ENCODE measurements at regions not wholly inside any gene's neighbourhood (a gene's known extent, or its start where the extent isn't known, plus 50 kb on each side); places are given as distances from the start of the nearest gene placed in this dataset.
"Not testable (repeated sequence)": the region's sequence is repeated elsewhere in the genome, so short reads cannot be mapped to it uniquely, and the experiment has no call there.

DNA sequence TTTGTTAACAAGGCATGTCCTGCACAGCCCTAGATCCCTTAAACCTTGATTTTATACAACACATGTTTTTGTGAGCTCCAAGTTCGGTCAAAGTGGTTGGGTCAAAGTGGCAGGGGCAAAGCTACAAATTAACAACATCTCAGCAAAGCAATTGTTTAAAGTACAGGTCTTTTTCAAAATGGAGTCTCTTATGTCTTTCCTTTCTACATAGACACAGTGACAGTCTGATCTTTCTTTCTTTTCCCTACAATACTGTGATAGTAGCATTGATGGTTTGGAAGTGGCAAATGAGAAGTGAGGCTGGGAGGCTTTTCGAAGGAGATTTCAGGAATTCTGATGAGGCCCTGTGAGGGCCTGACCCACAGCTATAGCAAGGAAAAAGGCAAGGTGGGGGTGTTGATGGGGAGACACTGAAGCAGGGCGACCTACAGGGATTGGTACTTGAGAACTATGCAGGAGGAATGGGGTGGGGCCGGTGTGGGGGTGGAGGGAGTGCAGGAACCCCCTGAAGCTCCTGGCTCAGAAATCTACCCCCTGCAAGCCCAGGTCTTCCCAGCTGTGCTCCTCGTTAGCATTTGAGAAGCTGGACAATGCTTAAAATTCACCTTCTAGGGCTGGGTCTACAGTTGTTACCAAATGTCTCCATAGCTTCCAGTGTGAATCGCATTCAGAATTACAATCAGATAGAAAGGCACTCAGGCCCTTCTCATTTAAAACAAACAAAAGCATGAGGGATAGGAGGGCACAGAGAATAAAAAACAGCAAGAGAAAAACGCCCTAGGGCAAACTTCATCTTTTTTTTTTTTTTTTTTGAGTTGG lies 102.6 kb upstream of the PPM1J start:
- no peak for DNase-seq

DNA sequence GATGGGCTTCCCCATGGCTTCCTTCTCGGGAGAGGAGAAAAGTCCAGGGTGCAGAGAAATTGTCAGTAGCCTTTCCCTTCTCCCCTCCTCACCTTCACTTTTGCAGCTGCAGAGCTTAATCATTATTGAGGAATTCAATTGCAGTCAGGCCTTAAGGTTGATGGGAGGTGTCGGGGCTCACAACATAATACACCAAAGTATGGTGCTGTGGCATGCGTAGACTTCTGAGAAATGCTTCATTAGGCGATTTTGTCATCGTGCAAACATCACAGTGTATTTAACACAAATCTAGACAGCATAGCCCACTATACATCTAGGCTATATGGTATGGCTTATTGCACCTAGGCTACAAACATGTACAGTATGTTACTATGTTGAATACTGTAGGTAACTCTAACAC lies 100.2 kb upstream of the PPM1J start:
- no peak for DNase-seq

DNA sequence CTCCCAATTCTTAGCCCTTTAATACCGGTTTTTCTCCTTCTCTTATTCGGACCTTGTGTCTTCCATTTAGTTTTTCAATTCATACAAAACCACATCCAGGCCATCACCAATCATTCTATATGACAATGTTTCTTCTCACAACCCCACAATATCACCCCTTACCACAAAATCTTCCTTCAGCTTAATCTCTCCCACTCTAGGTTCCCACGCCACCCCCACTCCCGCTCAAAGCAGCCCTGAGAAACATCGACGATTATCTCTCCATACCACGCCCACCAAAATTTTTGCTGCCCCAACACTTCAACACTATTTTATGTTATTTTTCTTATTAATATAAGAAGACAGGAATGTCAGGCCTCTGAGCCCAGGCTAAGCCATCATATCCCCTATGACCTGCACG lies 99.5 kb upstream of the PPM1J start:
- DNase-seq = not testable (repeated sequence)

DNA sequence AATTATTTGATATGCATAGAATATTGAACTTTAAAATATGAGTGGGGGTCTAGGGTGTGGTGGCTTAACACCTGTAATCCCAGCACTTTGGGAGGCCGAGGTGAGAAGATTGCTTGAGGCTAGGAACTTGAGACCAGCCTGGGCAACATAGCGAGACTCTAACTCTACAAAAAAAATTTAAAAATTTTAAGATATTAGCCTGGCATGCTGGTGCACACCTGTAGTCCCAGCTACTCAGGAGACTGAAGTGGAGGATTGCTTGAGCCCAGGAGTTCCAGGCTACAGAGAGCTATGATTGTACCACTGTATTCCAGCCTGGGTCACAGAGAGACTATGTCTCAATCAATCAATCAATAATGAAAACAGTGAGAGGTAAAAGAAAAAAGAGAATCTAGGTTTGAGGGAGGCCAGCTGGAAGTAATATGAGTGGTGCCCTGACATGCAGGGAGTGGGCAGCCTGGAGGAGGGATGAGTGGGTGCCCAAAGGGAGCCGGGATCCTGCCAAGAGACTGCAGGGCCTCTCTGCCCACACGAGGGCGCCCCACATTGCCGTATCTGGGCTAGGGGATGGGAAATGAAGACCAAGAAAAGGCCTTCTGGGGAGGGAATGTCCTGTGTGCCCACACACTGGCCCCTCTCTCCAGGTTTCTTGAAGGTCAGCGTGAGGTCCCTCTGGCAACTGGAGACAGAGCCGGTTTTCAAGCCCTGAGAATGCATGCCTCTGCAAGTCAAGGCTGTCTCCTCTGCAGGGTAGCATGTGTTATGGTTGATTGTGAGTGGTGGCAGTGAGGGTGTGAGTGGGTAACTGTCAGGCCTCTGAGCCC lies 93.9 kb upstream of the PPM1J start:
- DNase-seq = peak; percentile 62 to 75

DNA sequence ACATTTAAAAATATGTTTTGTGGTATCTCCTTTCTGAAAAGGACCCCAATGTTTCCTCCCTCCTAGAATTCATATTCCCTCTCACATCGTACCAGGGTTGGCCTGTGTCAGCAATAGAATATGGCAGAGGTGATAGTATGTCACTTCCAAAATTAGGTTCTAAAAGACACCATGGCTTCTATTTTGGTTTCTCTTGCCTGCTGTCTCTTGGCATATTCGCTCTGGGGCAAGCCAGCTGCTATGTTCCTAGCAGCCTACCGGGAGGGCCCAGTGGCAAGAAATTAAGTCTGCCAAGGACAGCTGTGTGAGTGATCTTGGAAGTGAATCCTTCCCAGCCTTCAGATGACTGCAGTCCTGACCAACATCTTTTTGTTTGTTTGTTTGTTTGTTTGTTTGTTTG lies 92.9 kb upstream of the PPM1J start:
- no peak for DNase-seq

DNA sequence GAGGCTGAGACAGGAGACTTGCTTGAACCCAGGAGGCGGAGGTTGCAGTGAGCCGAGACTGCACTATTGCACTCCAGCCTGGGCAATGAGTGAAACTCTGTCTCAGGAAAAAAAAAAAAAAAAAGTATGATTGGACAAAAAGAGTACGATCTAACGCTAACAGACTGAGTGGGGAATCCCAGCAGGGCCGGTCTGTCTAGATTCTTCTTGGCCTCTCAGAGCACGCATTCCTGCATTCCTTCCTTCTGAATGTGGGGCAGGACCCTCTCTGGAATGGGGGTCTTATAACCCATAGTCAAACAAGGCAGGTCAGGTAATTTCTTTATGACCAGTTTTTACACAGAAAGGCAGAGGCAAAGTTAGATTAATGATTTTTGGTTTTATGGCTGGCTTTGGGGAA lies 92.0 kb upstream of the PPM1J start:
- DNase-seq = no peak

DNA sequence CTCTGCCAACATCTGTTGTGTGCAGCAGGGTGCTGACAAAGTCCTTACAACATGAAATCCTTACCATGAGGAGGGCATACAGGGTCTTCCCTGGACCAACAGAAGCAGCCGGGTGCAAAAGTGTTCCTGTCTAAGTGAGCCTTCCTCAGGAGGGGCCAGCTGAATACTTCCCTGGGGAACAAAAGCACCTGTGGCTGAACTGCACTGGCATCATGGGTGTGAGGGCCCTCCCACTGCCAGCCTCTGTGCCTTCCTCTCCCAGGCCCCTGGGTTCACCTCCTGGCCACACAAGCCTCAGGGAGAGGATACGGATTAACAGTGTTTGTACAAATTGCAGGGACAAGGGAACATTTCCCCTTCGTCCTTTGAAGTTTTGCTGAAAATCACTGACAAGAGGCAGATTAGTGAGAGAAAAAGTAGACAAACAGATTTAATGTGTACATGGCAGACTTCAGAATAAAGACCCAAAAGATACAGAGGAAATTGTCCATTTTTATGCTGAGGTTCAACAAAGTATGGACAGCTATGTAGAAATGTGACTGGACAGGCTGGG lies 91.0 kb upstream of the PPM1J start:
- no peak for DNase-seq

DNA sequence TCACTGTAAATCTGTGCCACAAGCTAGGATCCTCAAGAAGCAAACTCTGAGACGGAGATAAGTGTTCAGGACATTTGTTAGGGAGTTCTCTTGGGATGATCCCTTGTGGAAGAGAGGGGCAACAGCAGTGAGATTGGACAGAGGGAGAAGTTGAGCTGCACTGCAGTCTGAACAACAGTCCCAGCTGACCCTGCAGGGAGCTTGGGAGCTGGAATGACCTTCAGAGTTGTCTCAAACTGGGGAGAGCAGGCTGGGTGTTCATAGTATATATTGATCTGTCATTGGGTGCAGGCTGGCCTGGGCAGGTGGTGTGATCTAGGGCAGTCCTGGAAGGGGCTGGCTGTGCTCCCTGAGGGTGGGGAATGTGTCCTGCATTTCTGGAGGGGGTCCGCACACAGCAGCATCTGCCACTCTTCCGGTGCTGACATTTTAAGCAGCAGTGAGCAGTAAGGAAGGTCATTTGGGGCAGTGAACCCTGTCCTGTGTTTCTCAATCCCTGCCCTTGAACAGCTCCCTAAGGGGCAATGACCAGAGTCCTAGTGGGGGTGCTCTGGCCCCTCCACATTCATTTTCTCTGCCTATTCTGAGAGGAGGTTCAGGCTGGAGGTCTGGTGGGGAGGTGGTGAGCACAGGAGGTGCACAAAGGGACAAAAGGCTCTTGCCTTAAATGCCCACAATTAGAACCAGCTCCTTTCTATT lies 90.2 kb upstream of the PPM1J start:
- DNase-seq = no peak

DNA sequence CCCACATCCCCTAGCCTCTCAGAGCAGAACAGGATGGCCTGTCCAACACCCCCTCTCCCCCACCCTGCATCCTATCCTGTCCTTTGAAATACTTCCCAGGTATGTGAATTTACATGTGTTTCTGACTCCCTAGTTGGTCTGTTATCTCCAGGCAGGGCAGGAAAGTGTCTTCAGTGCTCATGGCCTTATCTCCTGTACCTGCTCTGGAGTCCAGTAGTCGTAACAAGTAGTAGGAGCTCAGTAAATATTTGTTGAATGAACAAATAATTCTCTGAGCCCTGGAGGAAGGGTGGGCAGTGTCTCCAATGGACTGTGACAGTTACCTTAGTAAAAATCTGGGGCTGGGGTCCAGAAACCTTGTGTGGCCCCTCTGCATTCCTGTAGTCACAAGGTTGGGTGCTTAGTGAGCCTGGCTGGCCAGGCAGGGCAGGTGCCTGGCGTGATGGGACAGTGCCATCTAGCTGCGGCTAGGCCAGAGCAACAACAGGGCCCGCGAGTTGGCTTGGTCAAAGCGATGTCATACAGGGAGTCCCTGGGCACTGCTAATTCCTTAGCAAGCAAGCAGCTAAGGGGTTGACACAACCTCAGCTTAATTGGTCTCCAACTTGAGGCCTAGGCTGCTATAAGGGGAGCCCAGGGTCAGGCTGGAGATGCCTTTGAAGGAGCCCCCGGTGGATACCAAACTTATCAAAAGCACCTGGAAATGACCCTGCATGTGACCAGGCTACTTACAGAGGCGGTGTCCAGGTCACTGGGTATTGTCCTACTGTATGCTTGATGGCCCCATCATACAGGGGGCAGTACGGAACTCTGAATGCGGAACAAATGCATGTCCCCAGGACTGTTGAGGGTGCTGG lies 89.0 kb upstream of the PPM1J start:
- peak; percentile 58 to 76 for DNase-seq

DNA sequence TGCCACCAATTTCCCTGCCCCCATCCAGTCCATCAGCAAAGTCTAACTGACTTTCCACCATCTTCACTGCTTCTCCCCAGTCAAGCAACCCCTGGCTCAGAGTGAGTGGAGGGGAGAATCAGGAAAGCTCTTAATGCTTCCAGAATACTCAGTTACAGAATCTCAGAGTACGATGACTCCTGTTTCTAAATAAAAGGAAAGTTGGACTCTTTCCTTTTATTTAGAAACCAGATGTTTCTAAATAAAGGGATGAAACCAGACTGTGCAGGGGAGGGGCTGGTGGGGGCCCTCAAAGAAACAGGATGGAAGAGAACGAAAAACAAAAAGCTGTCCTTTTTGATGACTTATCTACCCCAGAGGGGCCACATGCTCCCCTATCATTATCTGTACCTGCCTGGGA lies 85.2 kb upstream of the PPM1J start:
- no peak for DNase-seq

DNA sequence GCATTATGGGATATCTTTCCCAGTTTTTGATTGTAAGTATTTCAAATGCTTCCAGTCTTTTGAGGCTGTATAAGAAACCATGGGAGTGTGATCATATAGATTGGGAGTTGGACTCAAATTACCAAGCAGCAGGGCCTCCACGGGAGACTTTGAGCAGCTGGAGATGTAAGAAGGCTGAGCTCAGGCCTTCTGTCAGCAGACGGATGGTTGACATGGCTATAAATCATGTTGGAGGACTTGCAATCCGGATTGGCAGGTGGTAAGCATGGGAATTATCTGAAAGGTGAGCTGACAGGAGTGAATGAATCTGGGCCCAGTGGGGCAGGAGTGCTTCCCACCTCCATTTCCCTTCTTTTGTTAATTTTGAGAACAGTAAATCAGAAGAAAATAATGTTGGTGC lies 83.2 kb upstream of the PPM1J start:
- no peak for DNase-seq

DNA sequence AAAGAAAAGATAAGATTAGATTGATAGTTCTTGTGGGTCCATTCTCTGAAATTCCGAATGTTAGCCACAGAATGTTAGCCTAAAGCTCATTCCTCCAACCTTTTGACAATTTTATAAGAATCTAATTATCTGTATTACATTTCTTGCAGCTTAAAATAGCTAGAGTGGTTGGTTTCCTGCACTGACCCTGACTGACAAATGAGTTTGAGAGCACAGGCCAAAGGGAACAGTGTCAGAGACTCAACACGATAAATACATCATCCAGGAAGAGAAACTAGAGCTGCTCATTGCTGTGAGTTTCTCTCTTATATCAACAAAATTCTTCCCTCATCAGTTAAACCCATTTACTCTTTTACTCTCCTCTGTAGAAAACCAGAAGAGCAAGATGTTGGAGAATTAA lies 82.1 kb upstream of the PPM1J start:
- no peak for DNase-seq

DNA sequence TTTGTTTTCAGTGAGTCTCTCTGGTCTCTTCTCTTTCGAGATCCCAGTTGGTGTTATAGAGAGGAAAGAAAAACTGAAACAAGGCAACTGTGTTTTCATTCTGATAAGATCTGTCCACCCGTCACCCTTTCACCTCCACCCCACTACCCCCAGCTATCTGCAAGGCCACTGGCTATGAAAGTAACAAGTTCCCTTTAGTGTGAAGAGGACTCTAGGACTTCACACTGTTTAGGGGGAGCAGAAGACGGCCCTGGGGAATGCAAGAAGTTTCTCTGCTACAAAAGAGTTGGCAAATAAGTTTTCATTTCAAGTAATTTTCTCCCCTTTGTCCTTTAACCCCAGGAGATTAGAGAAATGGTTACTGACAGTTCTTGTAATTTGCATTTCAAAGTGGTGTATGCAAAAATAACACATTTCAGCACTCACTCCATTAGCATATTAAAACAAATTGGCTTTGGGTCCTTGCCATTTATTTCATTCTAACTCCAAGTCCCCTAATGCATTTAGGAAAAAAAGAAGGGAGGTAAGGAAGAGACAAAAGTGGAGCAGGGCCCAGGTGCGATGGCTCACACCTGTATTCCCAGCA lies 79.6 kb upstream of the PPM1J start:
- DNase-seq = no peak

DNA sequence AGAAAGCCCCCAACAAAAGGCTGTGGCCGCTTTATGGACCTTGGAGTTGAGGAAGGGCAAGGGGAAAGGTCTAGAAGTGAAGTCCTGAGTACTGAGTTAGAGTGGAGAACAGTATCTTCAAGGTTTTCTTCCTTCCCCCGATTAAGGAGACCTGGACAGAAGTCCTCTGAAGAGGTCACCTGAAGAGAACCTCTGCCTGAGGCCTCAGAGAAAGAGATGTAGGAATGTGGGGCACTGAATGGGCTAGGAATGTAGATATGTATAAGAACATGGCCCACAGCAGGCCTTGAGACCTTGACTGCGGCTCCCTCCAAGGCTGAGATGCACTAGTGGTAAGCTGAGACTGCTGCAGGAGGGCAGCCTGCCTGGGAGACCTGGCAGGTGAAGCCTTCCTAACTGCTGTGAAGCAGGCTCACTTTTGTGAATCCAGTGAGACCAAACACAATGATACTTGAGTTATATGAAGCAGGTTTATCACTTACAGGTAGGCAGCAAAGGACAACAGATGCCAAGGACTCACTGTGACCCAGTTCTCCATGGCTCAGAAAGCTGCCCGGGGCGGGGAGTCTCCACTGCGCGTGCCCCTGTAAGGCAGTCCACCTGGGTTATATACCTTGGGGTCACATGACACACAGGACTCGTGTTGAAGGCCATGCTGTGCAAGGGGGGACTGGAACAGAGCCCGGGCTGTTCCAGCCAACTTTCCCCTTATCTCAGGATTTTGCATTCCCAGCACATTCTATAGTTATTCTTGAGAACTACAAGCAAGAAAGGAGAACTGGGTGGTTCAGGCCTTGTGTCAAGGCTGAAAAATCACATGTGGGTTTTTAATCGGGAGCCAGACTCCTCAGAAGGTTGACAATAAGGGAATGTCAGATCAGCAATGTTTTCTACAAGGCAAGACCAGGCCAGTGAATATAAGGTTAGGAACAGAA lies 78.8 kb upstream of the PPM1J start:
- DNase-seq = no peak

DNA sequence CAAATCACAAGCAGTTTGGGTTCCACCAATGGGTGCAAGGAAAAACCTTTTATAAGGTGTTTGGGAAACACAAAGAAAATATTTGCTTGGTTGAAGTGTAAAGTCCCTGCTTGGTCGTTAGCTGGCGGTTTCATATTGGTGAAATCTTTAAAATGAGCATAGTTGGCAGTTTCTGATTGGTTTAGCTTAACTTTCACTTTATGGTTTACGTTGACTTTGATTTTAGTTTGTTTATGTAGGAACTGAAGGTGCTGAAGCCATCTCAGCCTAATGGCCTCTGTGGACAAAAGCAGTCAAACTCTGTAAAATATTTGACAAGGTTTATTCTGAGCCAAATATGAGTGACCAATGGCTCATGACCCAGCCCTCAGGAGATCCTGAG lies 76.6 kb upstream of the PPM1J start:
- no peak for DNase-seq

DNA sequence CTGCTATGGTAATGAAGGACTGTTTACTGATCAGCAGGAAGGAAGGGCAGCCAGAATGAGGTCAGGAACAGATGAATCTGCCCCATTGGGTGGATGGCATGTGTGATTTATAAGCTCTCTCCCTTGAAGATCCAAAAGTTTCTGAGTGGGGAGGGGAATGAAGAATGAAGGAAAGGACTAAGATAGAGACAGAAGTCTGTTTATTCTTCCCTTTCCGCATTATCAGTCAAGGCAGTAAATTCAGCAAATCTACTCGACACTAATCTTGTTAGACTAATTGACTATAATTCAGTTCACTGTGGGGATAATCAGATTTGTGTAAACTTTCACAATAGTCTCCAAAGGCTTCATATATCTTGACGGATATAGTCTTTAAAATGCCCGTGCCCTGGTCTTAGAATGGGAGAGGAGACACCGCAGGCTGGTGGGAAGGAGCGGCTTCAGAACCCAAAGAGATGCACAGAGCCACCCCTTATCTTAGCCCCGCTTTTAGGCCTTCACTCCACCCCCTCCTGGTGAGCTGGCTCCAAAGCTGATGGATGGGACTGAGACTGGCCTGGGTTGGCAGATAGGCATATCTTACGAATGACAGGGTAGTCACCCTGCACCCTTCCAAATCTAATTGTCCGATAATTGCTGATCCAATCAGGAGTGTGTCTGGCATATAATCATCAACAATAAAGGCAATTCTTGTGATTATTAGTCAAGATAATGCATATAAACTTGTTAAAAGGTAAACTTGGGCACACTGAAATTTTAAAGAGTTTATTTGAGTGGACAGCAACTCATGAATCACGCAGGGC lies 76.0 kb upstream of the PPM1J start:
- no peak for DNase-seq

DNA sequence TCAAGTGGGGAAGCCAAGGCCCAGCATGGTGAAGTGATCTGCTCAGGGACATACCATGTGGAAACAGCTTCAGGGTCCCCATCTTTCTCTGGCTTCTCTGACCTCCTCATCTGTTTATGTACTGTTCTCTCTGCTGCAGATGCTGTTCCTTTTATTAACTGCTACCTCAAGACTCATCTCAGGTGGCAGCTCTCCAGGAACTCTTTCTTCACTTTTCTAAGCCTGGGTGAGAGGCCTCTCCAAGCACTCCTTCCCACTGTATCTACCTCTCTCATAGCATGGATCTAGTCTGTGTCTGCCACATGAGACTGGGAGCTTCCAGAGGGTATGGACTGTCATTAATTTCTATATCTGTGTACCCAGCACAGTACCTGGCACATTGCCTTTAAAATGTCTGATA lies 73.4 kb upstream of the PPM1J start:
- no peak for DNase-seq

DNA sequence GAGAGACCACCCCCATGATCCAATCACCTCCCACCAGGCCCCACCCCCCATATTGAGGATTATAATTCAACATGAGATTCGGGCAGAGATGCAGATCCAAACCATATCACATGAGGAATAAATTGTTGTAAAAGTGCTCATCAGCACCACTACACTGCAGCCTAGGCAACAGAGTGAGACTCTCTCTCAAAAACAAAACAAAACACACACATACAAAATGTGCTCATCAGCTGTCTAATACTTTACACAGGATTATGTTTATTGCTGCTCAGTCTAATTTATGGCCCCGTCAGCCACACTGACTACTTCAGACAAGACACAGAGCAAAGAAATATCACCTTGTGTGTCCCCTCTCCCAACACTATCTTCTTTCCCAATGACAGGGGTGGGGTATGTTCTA lies 72.9 kb upstream of the PPM1J start:
- DNase-seq = no peak

DNA sequence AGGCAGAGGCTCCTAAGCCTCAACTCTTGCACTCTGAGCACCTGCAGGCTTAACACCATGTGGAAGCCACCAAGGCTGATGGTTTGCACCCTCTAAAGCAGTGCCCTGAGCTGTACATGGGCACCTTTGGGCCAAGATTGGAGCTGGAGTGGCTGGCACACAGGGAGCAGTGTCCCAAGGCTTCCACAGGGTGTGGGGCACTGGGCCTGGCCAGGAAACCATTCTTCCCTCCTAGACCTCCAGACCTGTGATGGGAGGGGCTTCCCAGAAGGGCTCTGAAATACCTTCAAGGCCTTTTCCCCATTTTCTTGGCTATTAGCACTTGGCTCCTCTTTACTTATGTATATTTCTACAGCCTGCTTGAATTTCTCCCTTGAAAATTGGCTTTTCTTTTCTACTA lies 67.9 kb upstream of the PPM1J start:
- DNase-seq = no peak

Measured in hippocampal formation (tissue), 2 donors.